ENCODE measurements at regions not wholly inside any gene's neighbourhood (a gene's known extent, or its start where the extent isn't known, plus 50 kb on each side); places are given as distances from the start of the nearest gene placed in this dataset.
"Not testable (repeated sequence)": the region's sequence is repeated elsewhere in the genome, so short reads cannot be mapped to it uniquely, and the experiment has no call there.

- no peak for DNase-seq
Observed at GRCh38 chr2:205901491-205901890, 184.5 kb downstream of the INO80D start.

GRCh38 chr2:205898744-205899143 is 187.2 kb downstream of the INO80D start:
- DNase-seq: no peak

DNA sequence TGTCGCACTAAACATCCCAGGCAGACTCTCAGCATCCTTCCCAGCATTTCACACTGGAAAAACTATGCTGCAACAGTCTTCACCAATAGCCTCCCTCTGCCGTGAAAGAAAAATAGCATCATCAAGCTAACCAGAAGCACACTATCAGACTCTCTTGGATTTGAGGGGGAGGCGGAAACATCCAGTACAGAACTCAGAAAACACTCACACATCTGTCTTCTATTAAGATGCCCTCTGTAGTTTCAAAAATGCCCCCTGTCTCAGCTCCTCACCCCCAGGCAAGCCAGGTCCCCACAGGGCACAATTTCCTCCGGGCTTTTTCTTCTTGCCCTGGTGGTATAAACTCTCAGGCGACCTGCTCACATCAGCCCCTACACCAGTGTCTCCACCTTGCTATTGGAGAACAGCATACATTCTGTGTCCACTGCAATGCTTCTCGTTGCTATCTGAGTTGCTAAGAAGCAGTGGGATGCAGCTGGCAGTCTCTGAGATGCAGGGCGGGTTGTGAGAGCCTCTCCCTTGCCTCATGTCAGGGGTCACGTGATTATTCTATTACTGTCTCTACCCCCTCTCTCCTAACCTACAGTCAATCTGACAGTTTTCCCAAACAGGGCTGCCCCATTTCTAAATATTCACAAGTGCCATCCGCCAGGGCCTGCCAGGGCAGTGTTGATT is 189.9 kb downstream of the INO80D start:
- DNase-seq: no peak

GRCh38 chr2:205892665-205893259 is 193.2 kb downstream of the INO80D start:
- no peak for DNase-seq

GRCh38 chr2:205892251-205892655 is 193.7 kb downstream of the INO80D start:
- DNase-seq: no peak

DNA sequence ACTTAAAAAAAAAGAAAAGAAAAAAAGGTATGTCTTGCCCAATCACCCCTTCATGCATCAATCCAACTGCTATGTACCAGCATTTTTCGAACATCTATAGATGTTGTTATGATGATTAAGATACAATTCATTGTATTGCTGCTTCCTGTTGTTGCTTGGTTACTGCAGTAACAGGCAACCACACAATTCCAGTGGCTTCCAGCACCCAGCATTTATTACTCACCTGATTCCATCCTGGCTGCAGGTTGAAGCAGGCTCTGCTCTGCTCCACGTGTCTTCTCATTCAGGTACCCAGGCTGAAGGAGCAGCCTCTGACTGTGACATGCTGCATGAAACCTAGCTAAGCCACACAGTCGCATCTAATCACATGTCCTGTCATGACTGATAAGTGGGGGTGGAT is 196.9 kb downstream of the INO80D start:
- no peak for DNase-seq

DNA sequence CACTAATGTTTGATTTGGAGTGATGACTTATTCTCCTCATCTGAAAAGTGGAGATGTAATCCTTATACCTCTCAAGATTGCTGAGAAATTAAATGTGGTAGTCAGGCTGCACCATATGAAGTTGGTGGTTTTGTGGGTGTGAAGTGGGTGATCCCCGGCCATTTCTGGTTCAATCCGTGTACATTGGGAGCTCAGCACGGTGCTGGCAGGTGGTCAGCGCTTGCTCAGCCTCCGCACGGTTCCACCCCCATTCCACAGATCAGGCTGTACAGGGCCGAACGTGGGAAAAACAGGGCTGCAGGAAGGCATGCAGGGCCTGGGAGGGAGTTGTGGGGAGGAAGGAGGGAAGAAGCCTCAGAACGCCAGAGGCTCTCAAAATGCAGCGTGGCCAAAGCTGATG is 198.3 kb downstream of the INO80D start:
- DNase-seq: no peak

- DNase-seq: peak; percentile 39
Observed at GRCh38 chr2:205885492-205886099, 200.4 kb downstream of the INO80D start.

DNA sequence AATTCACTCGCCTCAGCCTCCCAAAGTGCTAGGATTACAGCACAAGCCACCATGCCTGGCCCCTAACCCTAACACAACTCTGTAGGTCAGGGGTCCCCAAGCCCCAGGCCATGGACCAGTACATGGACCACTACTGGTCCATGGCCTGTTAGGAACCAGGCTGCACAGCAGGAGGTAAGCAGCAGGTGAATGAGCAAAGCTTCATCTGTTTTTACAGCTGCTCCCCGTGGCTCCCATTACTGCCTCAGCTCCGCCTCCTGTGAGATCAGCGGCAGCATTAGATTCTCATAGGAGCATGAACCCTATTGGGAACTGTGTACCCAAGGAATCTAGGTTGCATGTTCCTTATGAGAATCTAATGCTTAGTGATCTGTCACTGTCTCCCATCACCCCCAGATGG is 201.7 kb downstream of the NRP2 start:
- DNase-seq: no peak

DNA sequence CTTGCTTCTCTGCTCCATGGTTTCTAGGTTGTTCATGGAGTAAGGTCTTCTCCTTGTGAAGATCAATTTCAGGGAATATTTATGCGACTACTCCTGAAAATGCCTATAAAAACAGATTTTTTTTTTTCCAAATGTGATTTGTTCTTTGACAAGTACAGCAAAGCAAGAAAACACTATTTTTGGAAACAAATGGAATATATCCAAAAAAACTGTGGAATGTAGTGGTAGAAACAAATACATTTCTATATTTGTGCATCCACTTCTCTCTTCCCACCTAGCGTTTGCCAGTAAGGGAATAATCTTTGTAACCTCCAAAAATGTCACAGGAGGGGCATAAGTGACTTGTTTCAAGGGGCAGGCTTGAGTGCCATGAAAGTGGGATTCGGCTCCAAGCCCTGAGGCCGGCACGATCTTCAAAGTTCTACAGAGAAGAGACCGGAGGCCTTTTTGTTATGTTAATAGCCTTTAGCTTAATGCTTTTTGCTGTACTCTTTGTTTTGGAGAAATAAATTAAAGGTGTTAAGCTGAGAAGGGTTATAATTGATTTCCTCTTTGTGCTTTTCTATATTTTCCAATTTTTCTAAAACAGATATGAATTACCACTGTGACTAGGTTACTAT is 200.6 kb downstream of the NRP2 start:
- DNase-seq: no peak

GRCh38 chr2:205880048-205880447 is 197.7 kb downstream of the NRP2 start:
- no peak for DNase-seq

DNA sequence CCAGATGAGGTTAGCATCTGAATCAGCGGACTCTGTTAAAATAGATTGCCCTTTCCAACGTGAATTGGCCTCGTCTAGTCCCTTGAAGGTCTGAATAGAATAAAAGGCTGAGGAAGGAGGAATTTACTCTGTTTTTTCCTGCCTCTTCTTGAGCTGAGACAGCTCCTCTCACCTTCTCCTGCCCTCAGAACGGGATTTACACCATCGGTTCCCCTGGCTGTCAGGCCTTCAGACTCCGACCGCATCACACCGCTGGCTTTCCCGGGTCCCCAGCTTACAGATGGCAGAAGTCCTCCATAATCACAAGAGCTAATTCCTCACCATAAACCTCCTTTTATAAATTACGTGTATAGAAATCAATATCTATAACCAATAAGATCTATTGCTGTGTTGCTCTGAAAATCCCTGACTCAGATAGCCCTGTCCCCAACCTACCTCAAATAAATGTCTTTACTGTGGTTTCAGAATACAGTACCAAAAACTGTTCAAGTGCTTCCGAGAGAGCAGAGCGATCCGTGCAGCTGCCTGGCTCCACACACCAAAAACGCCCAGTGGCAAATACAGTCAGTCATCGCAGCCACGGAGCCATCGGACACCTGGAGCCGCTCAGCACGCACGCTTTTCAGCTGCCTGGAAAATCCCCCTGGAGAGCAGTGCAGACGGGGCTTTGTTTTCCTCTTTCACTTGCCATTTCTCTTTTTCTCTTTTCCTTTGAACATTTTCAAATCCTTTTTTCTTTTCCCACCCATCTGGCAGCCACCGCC is 196.9 kb downstream of the NRP2 start:
- no peak for DNase-seq

- no peak for DNase-seq
Observed at GRCh38 chr2:205877496-205877895, 195.2 kb downstream of the NRP2 start.

- DNase-seq: no peak
Observed at GRCh38 chr2:205876127-205876526, 193.8 kb downstream of the NRP2 start.

GRCh38 chr2:205872716-205873115 is 190.4 kb downstream of the NRP2 start:
- DNase-seq: no peak

GRCh38 chr2:205869439-205869838 is 187.1 kb downstream of the NRP2 start:
- DNase-seq: no peak

DNA sequence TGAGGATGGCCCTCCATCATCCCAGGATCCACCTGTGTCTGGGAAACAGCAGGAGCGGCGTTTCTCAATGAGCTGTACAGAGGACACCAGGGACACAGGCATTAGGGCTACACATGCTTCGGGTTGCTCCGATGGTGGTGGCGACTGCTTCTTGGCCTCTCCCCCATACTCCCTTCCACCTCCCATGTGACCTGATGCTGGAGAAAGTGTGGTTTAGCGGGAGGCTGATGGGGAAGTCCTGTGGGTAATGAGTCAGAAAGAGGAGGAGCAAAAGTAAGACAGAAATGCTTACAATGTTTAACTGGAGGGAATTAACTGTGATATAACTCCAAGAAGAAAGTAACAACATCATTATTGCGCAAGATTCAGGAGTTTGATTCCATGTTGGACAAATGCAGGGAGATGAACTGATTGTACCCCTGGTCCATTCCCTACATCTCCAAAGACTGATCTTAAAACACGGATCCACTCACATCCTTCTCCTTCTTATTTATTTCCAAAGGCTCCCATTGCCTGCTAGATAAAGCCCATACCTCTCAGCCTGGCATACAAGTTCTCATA is 186.6 kb downstream of the NRP2 start:
- DNase-seq: peak; percentile 51

- DNase-seq: no peak
Observed at GRCh38 chr2:205868053-205868452, 185.8 kb downstream of the NRP2 start.

DNA sequence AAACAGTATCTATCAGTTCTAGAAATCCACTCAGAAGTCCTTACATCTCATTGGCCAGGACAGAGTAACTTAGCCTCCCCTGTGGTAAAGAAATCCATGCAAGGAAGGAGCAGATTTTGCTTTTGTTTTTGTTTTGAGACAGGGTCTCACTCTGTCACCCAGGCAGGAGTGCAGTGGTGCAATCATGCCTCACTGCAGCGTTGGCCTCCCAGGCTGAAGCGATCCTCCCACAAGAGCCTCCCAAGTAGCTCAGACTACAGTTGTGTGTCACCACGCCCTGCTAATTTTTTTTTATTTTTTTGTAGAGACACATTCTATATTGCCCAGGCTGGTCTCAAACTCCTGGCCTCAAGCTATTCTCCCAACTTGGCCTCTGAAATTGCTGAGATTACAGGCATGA is 185.1 kb downstream of the NRP2 start:
- DNase-seq: no peak

DNA sequence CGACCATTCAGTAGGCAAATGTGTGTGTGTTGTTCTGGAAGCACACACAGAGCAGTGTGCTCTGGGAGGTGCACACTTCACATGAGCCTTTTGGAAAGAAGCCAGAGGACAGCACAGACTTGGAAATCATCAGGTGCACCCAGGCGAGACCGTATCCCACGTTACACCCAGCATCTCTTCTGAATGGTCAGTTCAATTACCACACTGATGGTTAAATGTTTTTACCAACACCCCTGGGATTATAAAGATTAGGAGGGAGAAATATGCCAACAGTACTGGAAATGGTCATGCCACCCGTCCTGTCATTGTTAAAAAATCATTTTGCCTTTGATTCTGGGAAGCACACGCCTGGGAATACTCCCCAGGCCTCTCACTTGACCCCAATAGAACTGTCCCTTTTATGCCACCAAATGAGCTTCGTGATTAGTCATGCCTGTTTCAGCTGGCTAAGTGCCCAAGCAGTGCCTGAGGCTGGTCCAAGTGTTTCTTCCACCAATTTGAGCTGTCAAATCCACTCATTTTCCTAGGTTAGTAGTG is 183.7 kb downstream of the NRP2 start:
- DNase-seq: no peak

- DNase-seq: no peak
Observed at GRCh38 chr2:205865056-205865455, 182.8 kb downstream of the NRP2 start.

- no peak for DNase-seq
Observed at GRCh38 chr2:205864491-205864890, 182.2 kb downstream of the NRP2 start.

- DNase-seq: not testable (repeated sequence)
Observed at GRCh38 chr2:205862761-205863160, 180.5 kb downstream of the NRP2 start.

All from CD4-positive, alpha-beta T cell treated with Interferon gamma for 1 hour (primary cell).